H9 (cell line): ENCODE measurements at regions not wholly inside any gene's neighbourhood (a gene's known extent, or its start where the extent isn't known, plus 50 kb on each side); places are given as distances from the start of the nearest gene placed in this dataset.

ENCODE experiments used
- DNase-seq: peaks from one replicate; pipeline ENCODE4 v3.0.0-alpha.2; 2017
- H2AFZ ChIP-seq: one replicate; pipeline ENCODE4 v1.6.1; 2013; ENCODE audit warnings: mild to moderate bottlenecking, low read length, control low read depth, moderate library complexity
- H2AK5ac ChIP-seq: 2 replicates; pipeline ENCODE4 v1.6.1; 2013; ENCODE audit warnings: low read length, control low read depth, mixed read lengths; ENCODE audit not compliant: insufficient read length
- H2BK120ac ChIP-seq: one replicate; pipeline ENCODE4 v1.6.1; 2013; ENCODE audit warnings: low read depth, mild to moderate bottlenecking, low read length, control low read depth, inconsistent platforms; ENCODE audit not compliant: poor library complexity, severe bottlenecking
- H2BK12ac ChIP-seq: 2 replicates; pipeline ENCODE4 v1.6.1; 2013; ENCODE audit warnings: low read length, control low read depth, mixed read lengths, low read depth; ENCODE audit not compliant: insufficient read length
- H2BK15ac ChIP-seq: 2 replicates; pipeline ENCODE4 v1.6.1; 2013; ENCODE audit warnings: low read depth, low read length, control low read depth
- H2BK20ac ChIP-seq: one replicate; pipeline ENCODE4 v1.6.1; 2013; ENCODE audit warnings: low read depth, mild to moderate bottlenecking, low read length, control low read depth, inconsistent platforms; ENCODE audit not compliant: poor library complexity, severe bottlenecking
- H2BK5ac ChIP-seq: 2 replicates; pipeline ENCODE4 v1.6.1; 2013; ENCODE audit warnings: low read length, control low read depth, mixed read lengths; ENCODE audit not compliant: insufficient read length
- H3K14ac ChIP-seq: 2 replicates; pipeline ENCODE4 v1.6.1; 2013; ENCODE audit warnings: low read length, control low read depth; ENCODE audit not compliant: insufficient read depth
- H3K18ac ChIP-seq: 2 replicates; pipeline ENCODE4 v1.6.1; 2013; ENCODE audit warnings: low read depth, mild to moderate bottlenecking, mixed read lengths, low read length, control low read depth; ENCODE audit not compliant: insufficient read length
- H3K23ac ChIP-seq: 2 replicates; pipeline ENCODE4 v1.6.1; 2013; ENCODE audit warnings: low read length, control low read depth, mixed read lengths, low read depth; ENCODE audit not compliant: insufficient read length
- H3K23me2 ChIP-seq: 2 replicates; pipeline ENCODE4 v1.6.1; 2013; ENCODE audit warnings: low read depth, mild to moderate bottlenecking, mixed read lengths, low read length, control low read depth; ENCODE audit not compliant: insufficient read length, poor library complexity, severe bottlenecking
- H3K27ac ChIP-seq: 2 replicates; pipeline ENCODE4 v1.5.1; 2013; ENCODE audit warnings: low read length, control low read depth, mixed read lengths, low read depth; ENCODE audit not compliant: insufficient read length
- H3K27me3 ChIP-seq: 2 replicates; pipeline ENCODE4 v1.6.1; 2013; ENCODE audit warnings: low read length, control low read depth, inconsistent platforms; ENCODE audit not compliant: insufficient read depth
- H3K4ac ChIP-seq: 2 replicates; pipeline ENCODE4 v1.6.1; 2013; ENCODE audit warnings: low read depth, mild to moderate bottlenecking, control low read depth, inconsistent platforms, low read length, moderate library complexity
- H3K4me1 ChIP-seq: 2 replicates; pipeline ENCODE4 v1.6.1; 2013; ENCODE audit warnings: low read length, control low read depth, inconsistent platforms; ENCODE audit not compliant: insufficient read depth
- H3K4me2 ChIP-seq: 2 replicates; pipeline ENCODE4 v1.6.1; 2013; ENCODE audit warnings: low read length, control low read depth, mixed read lengths; ENCODE audit not compliant: insufficient read length, insufficient read depth
- H3K56ac ChIP-seq: 2 replicates; pipeline ENCODE4 v1.6.1; 2013; ENCODE audit warnings: low read depth, mild to moderate bottlenecking, mixed read lengths, low read length, control low read depth; ENCODE audit not compliant: insufficient read length
- H3K79me1 ChIP-seq: 2 replicates; pipeline ENCODE4 v1.6.1; 2013; ENCODE audit warnings: low read depth, mild to moderate bottlenecking, moderate library complexity, low read length, control low read depth, inconsistent platforms; ENCODE audit not compliant: insufficient read depth, poor library complexity, severe bottlenecking
- H3K79me2 ChIP-seq: 2 replicates; pipeline ENCODE4 v1.6.1; 2013; ENCODE audit warnings: low read length, control low read depth, inconsistent platforms; ENCODE audit not compliant: insufficient read depth
- H3K9ac ChIP-seq: 2 replicates; pipeline ENCODE4 v1.6.1; 2013; ENCODE audit warnings: low read length, control low read depth, mixed read lengths; ENCODE audit not compliant: insufficient read length; ENCODE audit errors: extremely low read depth
- H3K9me3 ChIP-seq: one replicate; pipeline ENCODE4 v1.6.1; 2013; ENCODE audit warnings: low read depth, low read length, inconsistent platforms; ENCODE audit not compliant: control insufficient read depth
- H3T11ph ChIP-seq: one replicate; pipeline ENCODE4 v1.6.1; 2013; ENCODE audit warnings: mild to moderate bottlenecking, low read length, control low read depth, inconsistent platforms
- H4K20me1 ChIP-seq: one replicate; pipeline ENCODE4 v1.6.1; 2013; ENCODE audit not compliant: control insufficient read depth, insufficient read length, insufficient read depth
- H4K5ac ChIP-seq: 2 replicates; pipeline ENCODE4 v1.6.1; 2013; ENCODE audit warnings: low read depth, mild to moderate bottlenecking, mixed read lengths, low read length, control low read depth; ENCODE audit not compliant: insufficient read length
- H4K8ac ChIP-seq: replicated peaks from 2 replicates; pipeline ENCODE4 v1.6.1; 2013; ENCODE audit warnings: low read length, control low read depth, mixed read lengths, low read depth; ENCODE audit not compliant: insufficient read length
- H4K91ac ChIP-seq: 2 replicates; pipeline ENCODE4 v1.6.1; 2013; ENCODE audit warnings: low read depth, mild to moderate bottlenecking, moderate library complexity, mixed read lengths, low read length, control low read depth; ENCODE audit not compliant: insufficient read length
- H3K27ac Mint-ChIP-seq, 3 experiments: 2 replicates in 2 of 3; 3 replicates in 1 of 3; pipeline ENCODE4 v1.8.0; 2020 to 2021; ENCODE audit warnings: mixed read lengths in 3 of 3, mild to moderate bottlenecking in 1 of 3, moderate library complexity in 1 of 3
- H3K27me3 Mint-ChIP-seq: 2 replicates; pipeline ENCODE4 v1.8.0; 2021; ENCODE audit warnings: low read depth, mild to moderate bottlenecking, moderate library complexity, mixed read lengths
- H3K36me3 Mint-ChIP-seq, 3 experiments: 2 replicates in 2 of 3; 3 replicates in 1 of 3; pipeline ENCODE4 v1.8.0; 2020 to 2021; ENCODE audit warnings: low read depth in 3 of 3, mixed read lengths in 3 of 3; ENCODE audit not compliant: insufficient read depth in 1 of 3
- H3K4me1 Mint-ChIP-seq, 2 experiments: 2 replicates each; pipeline ENCODE4 v1.8.0; 2020; ENCODE audit warnings: mixed read lengths in 2 of 2
- H3K4me3 Mint-ChIP-seq, 2 experiments: 2 replicates in 1 of 2; 3 replicates in 1 of 2; pipeline ENCODE4 v1.8.0; 2020 to 2021; ENCODE audit warnings: mild to moderate bottlenecking in 2 of 2, mixed read lengths in 2 of 2, moderate library complexity in 1 of 2
- H3K9me3 Mint-ChIP-seq, 2 experiments: 2 replicates in 1 of 2; 3 replicates in 1 of 2; pipeline ENCODE4 v1.8.0; 2020; ENCODE audit warnings: mild to moderate bottlenecking in 2 of 2, mixed read lengths in 2 of 2, moderate library complexity in 1 of 2
- WGBS: extraction: QIAGEN DNeasy Blood & Tissue Kit; methylation state at CpG from one replicate; pipeline ENCODE4 v1.1.7; 2013; ENCODE audit warnings: missing lambda C conversion rate, low lambda C conversion rate, mixed read lengths; ENCODE audit not compliant: insufficient read length; ENCODE audit errors: extremely low coverage; 5-methylcytosine and 5-hydroxymethylcytosine counted together
- TF ChIP-seq, protein P1 (sequence below): fragments of 200-600 bp; sonication (generic); conservative IDR thresholded peaks from 3 replicates; pipeline ENCODE4 v1.8.0; 2021; ENCODE audit warnings: antibody characterized with exemption, mild to moderate bottlenecking

- no peak overlapping the region for H2AFZ ChIP-seq
- H3K56ac ChIP-seq = no peak overlapping the region
- H4K5ac ChIP-seq = no peak overlapping the region
- H3K4ac ChIP-seq = no peak overlapping the region
- no peaks in the 10 kb centered on the region for H3K79me2 ChIP-seq
- H2BK20ac ChIP-seq = no peak overlapping the region
- peak; percentile 32 for DNase-seq
- H3K18ac ChIP-seq = no peak overlapping the region
- Mint-ChIP-seq H3K27ac (no peak overlapping the region), H3K27me3 (no peaks in the 10 kb centered on the region), H3K36me3 (no peaks in the 10 kb centered on the region), H3K4me3 (no peak overlapping the region), H3K4me1 (no peaks in the 10 kb centered on the region), H3K9me3 (no peaks in the 10 kb centered on the region)
- no peak overlapping the region for H4K91ac ChIP-seq
- H3K79me1 ChIP-seq = no peaks in the 10 kb centered on the region
- H3K9ac ChIP-seq = no peak overlapping the region
- no peak overlapping the region for H3K23ac ChIP-seq
- no peaks in the 10 kb centered on the region for H3K9me3 ChIP-seq
- no peaks in the 10 kb centered on the region for H4K20me1 ChIP-seq
- no peak overlapping the region for H4K8ac ChIP-seq
- no peaks in the 10 kb centered on the region for H3K23me2 ChIP-seq
- no peak overlapping the region for H2AK5ac ChIP-seq
- no peak overlapping the region for H2BK120ac ChIP-seq
- no peak overlapping the region for H3K4me2 ChIP-seq
- H3K14ac ChIP-seq = no peak overlapping the region
- TF ChIP-seq, protein P1, sequence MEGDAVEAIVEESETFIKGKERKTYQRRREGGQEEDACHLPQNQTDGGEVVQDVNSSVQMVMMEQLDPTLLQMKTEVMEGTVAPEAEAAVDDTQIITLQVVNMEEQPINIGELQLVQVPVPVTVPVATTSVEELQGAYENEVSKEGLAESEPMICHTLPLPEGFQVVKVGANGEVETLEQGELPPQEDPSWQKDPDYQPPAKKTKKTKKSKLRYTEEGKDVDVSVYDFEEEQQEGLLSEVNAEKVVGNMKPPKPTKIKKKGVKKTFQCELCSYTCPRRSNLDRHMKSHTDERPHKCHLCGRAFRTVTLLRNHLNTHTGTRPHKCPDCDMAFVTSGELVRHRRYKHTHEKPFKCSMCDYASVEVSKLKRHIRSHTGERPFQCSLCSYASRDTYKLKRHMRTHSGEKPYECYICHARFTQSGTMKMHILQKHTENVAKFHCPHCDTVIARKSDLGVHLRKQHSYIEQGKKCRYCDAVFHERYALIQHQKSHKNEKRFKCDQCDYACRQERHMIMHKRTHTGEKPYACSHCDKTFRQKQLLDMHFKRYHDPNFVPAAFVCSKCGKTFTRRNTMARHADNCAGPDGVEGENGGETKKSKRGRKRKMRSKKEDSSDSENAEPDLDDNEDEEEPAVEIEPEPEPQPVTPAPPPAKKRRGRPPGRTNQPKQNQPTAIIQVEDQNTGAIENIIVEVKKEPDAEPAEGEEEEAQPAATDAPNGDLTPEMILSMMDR = peak; percentile 58
- no peak overlapping the region for H2BK15ac ChIP-seq
- H3K27me3 ChIP-seq = no peaks in the 10 kb centered on the region
- H2BK5ac ChIP-seq = no peak overlapping the region
- no peaks in the 10 kb centered on the region for H3K4me1 ChIP-seq
- no peak overlapping the region for H3K27ac ChIP-seq
- no peak overlapping the region for H2BK12ac ChIP-seq
- no peak overlapping the region for H3T11ph ChIP-seq
- no CpG with 5 or more reads among the region's 7 CpGs for WGBS
Observed at GRCh38 chr4:180840142-180840541, 1403.1 kb upstream of the TENM3 start.
